ENCODE measurements at regions not wholly inside any gene's neighbourhood (a gene's known extent, or its start where the extent isn't known, plus 50 kb on each side); places are given as distances from the start of the nearest gene placed in this dataset.
"Not testable (repeated sequence)": the region's sequence is repeated elsewhere in the genome, so short reads cannot be mapped to it uniquely, and the experiment has no call there.

GRCh38 chr6:87756858-87757257 is 54.8 kb upstream of the AKIRIN2 start:
- Mint-ChIP-seq H3K27ac (no peak overlapping the region), H3K27me3 (no peaks in the 10 kb centered on the region), H3K4me3 (no peak overlapping the region), H3K36me3 (ENCODE audit: low read depth) (no peaks in the 10 kb centered on the region), H3K9me3 (no peaks in the 10 kb centered on the region), H3K4me1 (ENCODE audit: low read depth) (peaks cover 11% of the 10 kb centered on the region)
- TF ChIP-seq CTCF (IDR thresholded peaks at IDR 0.05) = no peak
- intact Hi-C loops (cut with micrococcal nuclease) = no loop called here
- peak; percentile 61 for DNase-seq
- ChIA-PET POLR2A (interaction anchor here (1.0 to 1.3 kb wide), 2 partner anchors 12 to 58 kb away, joined by 3 to 4 read pairs; no protein-coding TSS in a partner anchor), CTCF (interaction anchor here (1.0 to 1.8 kb wide), 3 partner anchors 19 to 618 kb away, joined by 3 to 4 read pairs (median 3); no protein-coding TSS in a partner anchor)
- ATAC-seq = peak; percentile 92

GRCh38 chr6:87755708-87756671 is 54.0 kb upstream of the AKIRIN2 start:
- Mint-ChIP-seq H3K9me3 (no peaks in the 10 kb centered on the region), H3K27me3 (no peaks in the 10 kb centered on the region), H3K4me1 (ENCODE audit: low read depth) (peaks cover 11% of the 10 kb centered on the region), H3K36me3 (ENCODE audit: low read depth) (no peaks in the 10 kb centered on the region), H3K27ac (no peak overlapping the region), H3K4me3 (no peak overlapping the region)
- intact Hi-C loops (cut with micrococcal nuclease) = no loop called here
- ChIA-PET POLR2A (interaction anchor here (1.0 to 1.3 kb wide), 2 partner anchors 13 to 57 kb away, joined by 3 to 4 read pairs; no protein-coding TSS in a partner anchor), CTCF (interaction anchor here (1.0 to 1.1 kb wide), 2 partner anchors 18 to 617 kb away, joined by 3 read pairs; no protein-coding TSS in a partner anchor)
- no peak for TF ChIP-seq CTCF (IDR thresholded peaks at IDR 0.05)
- ATAC-seq (no peak), DNase-seq (no peak)

GRCh38 chr6:87754828-87755227 is 52.8 kb upstream of the AKIRIN2 start:
- intact Hi-C loops (cut with micrococcal nuclease) = no loop called here
- TF ChIP-seq CTCF (IDR thresholded peaks at IDR 0.05) = no peak
- Mint-ChIP-seq H3K27ac (no peak overlapping the region), H3K36me3 (ENCODE audit: low read depth) (no peaks in the 10 kb centered on the region), H3K9me3 (no peaks in the 10 kb centered on the region), H3K27me3 (no peaks in the 10 kb centered on the region), H3K4me3 (no peak overlapping the region), H3K4me1 (ENCODE audit: low read depth) (peaks cover 11% of the 10 kb centered on the region)
- ChIA-PET CTCF (interaction anchor here (0.6 kb wide), 1 partner anchor 78 kb away, joined by 3 read pairs; no protein-coding TSS in a partner anchor), POLR2A (no interaction called here)
- DNase-seq (no peak), ATAC-seq (no peak)

GRCh38 chr6:87753131-87753685 is 51.2 kb upstream of the AKIRIN2 start:
- Mint-ChIP-seq H3K27ac (no peak overlapping the region), H3K27me3 (no peaks in the 10 kb centered on the region), H3K4me3 (no peak overlapping the region), H3K36me3 (ENCODE audit: low read depth) (no peaks in the 10 kb centered on the region), H3K9me3 (no peaks in the 10 kb centered on the region), H3K4me1 (ENCODE audit: low read depth) (peaks cover 11% of the 10 kb centered on the region)
- POLR2A ChIA-PET = interaction anchor here (0.6 kb wide), 1 partner anchor 556 kb away, joined by 8 read pairs; no protein-coding TSS in a partner anchor
- no peak for TF ChIP-seq CTCF (IDR thresholded peaks at IDR 0.05)
- ATAC-seq (no peak), DNase-seq (no peak)
- intact Hi-C loops (cut with micrococcal nuclease) = no loop called here
- CTCF ChIA-PET = no interaction called here

GRCh38 chr6:87752503-87752902 is 50.5 kb upstream of the AKIRIN2 start:
- DNase-seq; H3K27me3 Mint-ChIP-seq; H3K27ac Mint-ChIP-seq; H3K4me3 Mint-ChIP-seq; CTCF ChIA-PET; H3K36me3 Mint-ChIP-seq (ENCODE audit: low read depth); intact Hi-C loops (cut with micrococcal nuclease); H3K9me3 Mint-ChIP-seq; POLR2A ChIA-PET; ATAC-seq: not testable (repeated sequence)
- H3K4me1 Mint-ChIP-seq (ENCODE audit: low read depth) = peaks cover 11% of the 10 kb centered on the region
